Endothelial cell of hepatic sinusoid (primary cell): ENCODE measurements at regions not wholly inside any gene's neighbourhood (a gene's known extent, or its start where the extent isn't known, plus 50 kb on each side); places are given as distances from the start of the nearest gene placed in this dataset.
"Not testable (repeated sequence)": the region's sequence is repeated elsewhere in the genome, so short reads cannot be mapped to it uniquely, and the experiment has no call there.

Source experiments
- in situ Hi-C: cut with HindIII; loops from 2 replicates; pipeline ENCODE4 v1.10.0; 2017; ENCODE audit warnings: low sequenced_read_pairs

DNA sequence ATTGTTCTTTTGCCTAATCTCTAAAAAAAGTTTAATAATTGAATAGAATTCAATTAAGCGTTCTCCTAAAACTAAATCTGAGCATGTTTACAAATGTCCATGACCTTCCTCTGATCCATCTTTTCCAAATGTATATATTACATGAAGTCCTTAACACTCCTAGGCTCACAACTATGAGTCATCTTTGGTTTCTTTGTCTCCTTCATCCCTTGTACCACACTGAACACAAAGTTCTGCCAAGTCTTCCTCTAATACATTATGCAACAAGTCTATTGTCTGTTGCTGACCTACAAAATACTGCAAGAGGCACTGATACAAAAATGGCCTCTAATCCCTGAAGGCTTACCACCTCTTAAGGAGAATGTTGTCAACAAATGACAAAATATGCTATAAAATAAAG lies 550.2 kb downstream of the PYDC2 start:
- in situ Hi-C loops = no loop called here

DNA sequence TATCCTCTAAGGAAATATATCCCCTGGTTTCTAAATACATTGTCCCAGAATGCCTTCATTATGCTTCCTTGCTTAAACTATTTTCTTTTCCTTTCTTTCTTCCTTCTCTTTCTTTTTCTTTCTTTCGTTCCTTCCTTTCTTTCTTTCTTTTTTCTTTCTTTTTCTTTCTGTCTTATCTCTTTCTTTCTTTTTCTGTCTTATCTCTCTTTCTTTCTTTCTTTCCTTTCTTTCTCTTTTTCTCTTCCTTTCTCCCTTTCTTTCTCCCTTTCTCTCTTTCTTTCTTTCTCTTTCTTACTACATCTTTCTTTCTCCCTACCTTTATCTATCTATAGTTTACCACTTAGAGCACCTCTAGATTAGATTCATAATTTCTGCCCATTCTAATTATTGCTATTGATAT lies 552.1 kb downstream of the PYDC2 start:
- in situ Hi-C loops = no loop called here

GRCh38 chr3:192022412-192022811 lies 561.4 kb downstream of the PYDC2 start:
- in situ Hi-C loops = no loop called here

DNA sequence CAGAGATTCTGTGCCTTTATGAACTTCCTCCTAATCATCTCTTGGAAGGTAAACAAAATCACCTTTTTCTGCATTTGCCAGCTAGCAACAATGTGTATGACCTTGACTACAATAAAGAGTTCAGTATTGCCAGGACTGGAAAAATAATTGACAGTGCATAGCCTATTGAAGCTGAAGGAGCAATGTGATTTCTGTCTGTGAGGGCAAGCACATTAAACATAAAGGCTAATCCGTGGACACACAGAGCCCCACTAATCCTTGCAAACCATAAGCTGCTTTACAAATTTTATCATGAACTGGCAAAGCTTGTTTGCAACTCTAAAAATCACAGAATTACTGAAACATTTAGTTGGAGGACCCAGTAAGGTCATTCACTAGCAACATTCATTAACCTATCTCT lies 563.8 kb downstream of the PYDC2 start:
- in situ Hi-C loops = no loop called here

DNA sequence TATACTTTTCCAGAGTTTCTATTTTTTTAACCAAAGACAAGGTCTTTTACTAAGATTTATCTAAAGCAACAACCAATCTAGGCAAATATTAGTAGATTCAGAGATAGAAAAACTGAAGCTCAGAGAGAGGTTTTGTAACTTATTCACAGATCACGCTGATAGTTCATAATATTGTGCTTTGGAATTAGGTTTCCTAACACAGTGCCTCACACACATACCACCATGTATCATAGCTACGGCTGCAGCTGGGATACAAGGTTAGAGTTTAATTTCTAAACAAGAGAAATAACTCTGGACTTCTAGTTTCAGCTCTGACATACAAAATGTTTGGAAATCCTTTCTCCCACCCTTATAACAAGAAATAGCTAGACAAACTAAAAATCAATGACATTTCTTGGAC lies 565.7 kb downstream of the PYDC2 start:
- in situ Hi-C loops = no loop called here

DNA sequence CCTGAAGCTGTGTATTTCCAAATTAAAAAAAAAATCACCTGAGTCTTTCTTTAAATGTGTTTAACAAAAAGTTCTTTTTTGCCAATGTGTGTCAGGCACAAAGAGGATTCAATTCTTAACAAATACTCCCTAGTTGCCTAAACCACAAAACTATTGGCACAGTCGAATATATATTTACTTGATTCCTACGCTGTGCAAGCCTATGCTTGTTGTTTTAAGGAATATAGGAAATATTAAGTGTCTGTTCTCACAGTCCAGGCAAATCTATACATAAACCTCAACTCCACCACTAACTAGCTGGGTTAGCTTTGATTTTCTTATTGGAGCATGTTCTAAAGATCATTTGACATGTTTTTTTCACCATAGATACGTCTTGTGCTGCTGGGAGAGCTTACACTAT lies 571.0 kb downstream of the PYDC2 start:
- in situ Hi-C loops = no loop called here

DNA sequence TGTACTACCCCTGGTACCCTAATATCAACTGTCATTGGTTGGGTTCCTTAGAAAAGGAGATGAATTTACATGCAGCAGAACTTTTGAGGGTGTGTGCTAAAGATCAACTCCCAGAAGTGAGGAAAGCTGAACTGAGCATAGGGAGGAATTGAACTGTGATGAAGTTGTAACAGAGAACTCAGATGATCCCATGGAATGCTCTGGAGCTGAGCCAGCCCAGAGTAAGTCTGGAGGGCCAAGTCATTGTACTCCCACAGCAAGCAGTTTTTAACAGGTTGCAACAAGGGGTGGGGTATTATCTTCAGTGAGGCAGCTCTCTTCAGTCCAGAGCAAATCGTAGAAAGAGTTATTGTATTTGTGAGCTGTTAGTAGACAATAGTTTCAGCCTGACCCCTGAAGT lies 572.3 kb downstream of the PYDC2 start:
- in situ Hi-C loops = no loop called here

GRCh38 chr3:192038726-192039125 lies 577.8 kb downstream of the PYDC2 start:
- in situ Hi-C loops = no loop called here

GRCh38 chr3:192039593-192039992 lies 578.6 kb downstream of the PYDC2 start:
- in situ Hi-C loops = no loop called here

- in situ Hi-C loops = no loop called here
These were observed 579.5 kb downstream of the PYDC2 start for GRCh38 chr3:192040282-192041043.

GRCh38 chr3:192042116-192042515 lies 581.2 kb downstream of the PYDC2 start:
- in situ Hi-C loops = no loop called here

GRCh38 chr3:192054881-192055280 lies 593.9 kb downstream of the PYDC2 start:
- in situ Hi-C loops = no loop called here

GRCh38 chr3:192055946-192056345 lies 595.0 kb downstream of the PYDC2 start:
- in situ Hi-C loops = no loop called here

GRCh38 chr3:192057261-192057660 lies 596.3 kb downstream of the PYDC2 start:
- in situ Hi-C loops = no loop called here

DNA sequence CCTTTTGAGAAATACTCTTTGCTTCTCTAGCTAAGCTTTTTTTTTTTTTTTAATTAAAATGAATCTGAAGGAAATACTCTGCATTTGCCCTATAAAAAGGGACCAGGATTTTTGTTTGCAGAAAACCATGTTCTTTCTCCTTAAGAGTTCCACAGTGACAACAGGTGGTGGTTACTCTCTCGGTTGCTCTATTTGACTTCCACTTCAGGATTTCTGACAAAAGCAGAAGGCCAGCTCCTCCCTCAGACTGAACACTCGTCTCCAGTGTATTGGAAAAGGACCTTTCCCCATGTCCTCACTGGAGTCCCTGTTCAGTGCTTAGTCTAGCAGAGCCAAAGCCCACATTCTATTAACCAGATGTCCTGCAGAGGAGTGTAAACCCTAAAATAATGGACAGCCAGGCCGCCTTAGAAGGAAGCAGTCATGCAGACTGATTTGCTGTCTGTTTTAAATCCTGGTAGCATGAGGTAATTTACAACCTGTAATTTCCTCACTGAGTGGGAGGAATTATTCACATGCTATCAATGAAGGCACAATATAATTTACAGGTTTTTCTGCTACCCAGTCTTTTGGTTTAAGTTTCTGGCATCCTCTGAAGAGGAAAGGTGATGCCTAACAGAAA lies 599.3 kb downstream of the PYDC2 start:
- in situ Hi-C loops = no loop called here

DNA sequence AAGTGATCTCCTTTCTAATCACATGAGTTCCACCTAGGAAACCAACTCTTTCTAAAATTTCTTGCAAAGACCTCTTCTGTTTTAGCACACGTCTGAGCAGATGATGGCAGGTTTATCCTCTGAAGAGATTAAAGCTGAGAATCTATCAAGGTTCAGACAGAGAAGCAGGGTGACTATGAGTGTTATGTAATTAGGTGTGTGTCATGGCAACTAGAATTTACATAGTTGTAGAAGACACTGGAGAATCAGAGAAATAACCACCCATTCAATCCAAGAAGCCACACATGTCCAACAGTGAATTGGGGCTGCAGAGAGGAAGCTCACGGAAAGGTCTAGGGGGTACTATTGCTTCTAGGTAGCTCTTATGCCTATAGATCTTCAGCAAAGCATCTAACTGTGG lies 600.5 kb downstream of the PYDC2 start:
- in situ Hi-C loops = no loop called here

GRCh38 chr3:192062186-192062585 lies 601.2 kb downstream of the PYDC2 start:
- in situ Hi-C loops = no loop called here

GRCh38 chr3:192063570-192063969 lies 602.6 kb downstream of the PYDC2 start:
- in situ Hi-C loops = no loop called here

- in situ Hi-C loops = no loop called here
These were observed 604.0 kb downstream of the PYDC2 start for GRCh38 chr3:192064959-192065358.

GRCh38 chr3:192066253-192066652 lies 605.3 kb downstream of the PYDC2 start:
- in situ Hi-C loops = not testable (repeated sequence)

GRCh38 chr3:192068464-192069254 lies 607.7 kb downstream of the PYDC2 start:
- in situ Hi-C loops = no loop called here
